GM21825 (cell line): ENCODE measurements at regions not wholly inside any gene's neighbourhood (a gene's known extent, or its start where the extent isn't known, plus 50 kb on each side); places are given as distances from the start of the nearest gene placed in this dataset.
"Not testable (repeated sequence)": the region's sequence is repeated elsewhere in the genome, so short reads cannot be mapped to it uniquely, and the experiment has no call there.

Source experiments
- ATAC-seq: cut with Tn5 transposase; IDR thresholded peaks from one replicate; pipeline ENCODE4 v1.9.1; 2021; ENCODE audit warnings: mild to moderate bottlenecking, moderate library complexity; ENCODE audit not compliant: unreplicated experiment

- ATAC-seq: no peak
Observed at GRCh38 chr5:104913841-104914281, 1351.3 kb upstream of the NUDT12 start.

- ATAC-seq: no peak
Observed at GRCh38 chr5:104909803-104910202, 1347.2 kb upstream of the NUDT12 start.

DNA sequence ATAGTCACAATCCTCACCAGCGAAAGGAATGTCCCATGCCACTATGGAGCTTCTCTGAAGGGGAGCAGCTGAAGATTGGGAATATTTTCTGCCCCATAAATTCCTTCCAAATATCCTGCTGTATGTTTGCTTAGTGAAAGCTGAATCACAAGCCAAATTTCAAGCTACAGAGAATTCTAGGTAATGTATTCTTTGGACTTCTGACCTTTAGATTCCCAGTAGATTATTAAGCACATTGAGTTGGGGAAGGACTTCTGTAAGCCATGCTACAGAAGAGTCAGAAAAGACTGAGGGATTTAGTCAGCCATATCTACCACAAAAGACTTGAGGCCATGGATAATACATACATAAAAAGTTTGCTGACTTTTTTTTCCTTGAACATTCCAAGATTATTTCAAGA, 1342.0 kb upstream of the NUDT12 start:
- no peak for ATAC-seq

DNA sequence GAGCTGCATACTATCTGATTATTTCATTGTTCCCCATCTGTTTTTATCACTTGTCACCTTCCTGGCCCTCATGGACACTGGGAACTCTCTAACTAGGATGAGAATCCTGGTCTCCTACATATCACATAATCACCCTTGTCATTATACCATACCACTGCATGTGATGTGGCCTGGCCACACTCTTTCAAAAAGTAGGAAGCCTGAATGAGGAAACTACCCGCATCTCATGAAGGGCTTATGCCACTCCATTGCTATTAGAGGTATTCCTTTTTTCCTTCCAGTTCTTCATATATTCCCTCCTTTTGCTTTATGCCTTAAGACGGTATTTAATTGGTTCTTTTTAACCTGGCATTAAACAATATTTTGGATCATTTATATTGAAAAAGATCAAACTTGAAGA, 1341.4 kb upstream of the NUDT12 start:
- ATAC-seq: no peak

GRCh38 chr5:104891596-104891995, 1329.0 kb upstream of the NUDT12 start:
- ATAC-seq: no peak

DNA sequence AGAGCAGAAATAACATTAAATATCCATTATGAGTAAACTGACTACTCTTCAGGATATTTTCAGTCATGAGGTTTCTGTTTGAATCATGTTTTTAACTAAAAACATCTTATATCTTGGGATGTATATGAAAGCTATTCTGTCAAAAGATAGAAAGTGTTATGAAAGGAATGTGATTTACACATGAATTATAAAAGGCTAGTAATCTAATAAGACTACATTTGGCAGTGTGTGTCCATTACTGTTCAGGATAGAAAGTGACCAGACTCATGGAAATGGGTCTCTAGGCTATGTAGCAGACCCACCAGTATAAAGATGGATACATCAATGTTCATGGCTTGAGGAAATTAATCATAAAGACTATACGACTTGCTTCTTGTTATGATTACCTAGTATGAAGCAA, 1328.2 kb upstream of the NUDT12 start:
- ATAC-seq: no peak

DNA sequence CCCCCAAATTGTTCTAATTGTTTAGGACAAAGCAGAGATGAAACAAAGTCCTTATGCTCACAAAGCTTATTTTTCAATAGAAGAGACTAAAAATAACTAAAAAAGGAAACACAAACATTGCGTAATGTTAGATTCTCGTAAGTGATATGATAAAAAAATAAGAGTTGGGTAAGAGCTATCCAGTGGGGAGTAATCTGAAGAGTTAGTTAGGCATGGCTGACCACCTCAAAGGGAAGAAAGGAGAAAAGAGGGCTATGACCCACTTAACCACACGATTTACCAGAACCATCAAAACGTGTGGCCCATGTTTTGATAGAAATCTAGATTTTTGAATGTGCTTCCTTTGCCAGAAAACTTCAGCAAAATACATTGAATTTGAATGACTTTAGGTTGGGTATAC, 1296.8 kb upstream of the NUDT12 start:
- no peak for ATAC-seq

DNA sequence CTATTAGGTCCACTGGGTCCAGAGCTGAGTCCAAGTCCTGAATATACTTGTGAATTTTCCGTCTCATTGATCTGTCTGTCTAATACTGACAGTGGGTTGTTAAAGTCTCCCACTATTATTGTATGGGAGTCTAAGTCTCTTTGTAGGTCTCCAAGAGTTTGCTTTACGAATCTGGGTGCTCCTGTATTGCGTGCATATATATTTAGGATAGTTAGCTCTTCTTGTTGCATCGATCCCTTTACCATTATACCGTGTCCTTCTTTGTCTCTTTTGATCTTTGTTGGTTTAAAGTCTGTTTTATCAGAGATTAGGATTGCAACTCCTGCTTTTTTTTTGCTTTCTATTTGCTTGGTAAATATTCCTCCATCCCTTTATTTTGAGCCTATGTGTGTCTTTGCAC, 1289.5 kb upstream of the NUDT12 start:
- ATAC-seq: not testable (repeated sequence)

GRCh38 chr5:104845541-104845940, 1283.0 kb upstream of the NUDT12 start:
- no peak for ATAC-seq

GRCh38 chr5:104843822-104844221, 1281.2 kb upstream of the NUDT12 start:
- no peak for ATAC-seq

DNA sequence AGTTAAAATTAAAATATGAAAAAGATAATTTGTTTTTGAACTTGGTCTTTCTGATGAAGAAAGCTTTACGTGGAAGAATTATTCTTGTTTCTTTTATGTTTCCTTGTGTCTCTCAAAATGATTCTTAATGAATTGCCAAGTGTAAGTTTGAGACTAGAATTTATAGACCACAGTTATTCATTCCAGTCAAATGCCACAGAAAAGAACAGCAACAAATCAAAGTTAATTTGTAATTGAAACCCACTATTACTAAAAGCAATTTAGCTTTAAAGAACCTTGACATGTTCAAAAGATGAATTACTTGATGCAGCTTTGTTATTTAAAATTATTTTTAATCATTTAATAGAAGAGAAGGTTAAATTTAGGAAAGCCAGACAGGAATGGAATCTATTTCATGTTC, 1277.7 kb upstream of the NUDT12 start:
- ATAC-seq: no peak

DNA sequence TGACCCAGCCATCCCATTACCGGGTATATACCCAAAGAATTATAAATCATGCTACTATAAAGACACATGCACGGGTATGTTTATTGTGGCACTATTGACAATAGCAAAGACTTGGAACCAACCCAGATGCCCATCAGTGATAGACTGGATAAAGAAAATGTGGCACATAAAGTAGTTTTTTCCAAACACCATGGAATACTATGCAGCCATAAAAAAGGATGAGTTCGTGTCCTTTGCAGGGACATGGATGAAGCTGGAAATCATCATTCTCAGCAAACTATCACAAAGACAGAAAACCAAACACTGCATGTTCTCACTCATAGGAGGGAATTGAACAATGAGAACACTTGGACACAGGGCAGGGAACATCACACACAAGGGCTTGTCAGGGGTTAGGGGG, 1268.9 kb upstream of the NUDT12 start:
- ATAC-seq: not testable (repeated sequence)

DNA sequence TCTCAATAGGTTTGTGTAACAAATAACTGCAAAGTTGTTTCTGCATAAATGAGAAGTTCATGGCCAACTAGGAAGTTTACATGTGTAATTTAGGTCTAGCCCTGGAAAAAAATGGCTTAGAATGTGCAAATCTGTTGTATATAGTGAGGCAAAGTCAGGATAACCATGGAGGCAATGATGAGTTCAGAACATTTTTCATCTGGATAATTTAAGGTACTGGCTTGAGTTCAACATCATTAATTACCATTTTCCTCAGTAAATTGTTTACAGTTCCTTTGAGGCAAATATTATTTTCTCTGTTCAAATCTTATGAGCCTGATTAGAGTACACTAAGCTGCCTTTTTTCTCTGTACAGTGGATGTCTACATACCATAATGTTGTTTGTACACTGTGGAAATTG, 1259.0 kb upstream of the NUDT12 start:
- ATAC-seq: no peak

DNA sequence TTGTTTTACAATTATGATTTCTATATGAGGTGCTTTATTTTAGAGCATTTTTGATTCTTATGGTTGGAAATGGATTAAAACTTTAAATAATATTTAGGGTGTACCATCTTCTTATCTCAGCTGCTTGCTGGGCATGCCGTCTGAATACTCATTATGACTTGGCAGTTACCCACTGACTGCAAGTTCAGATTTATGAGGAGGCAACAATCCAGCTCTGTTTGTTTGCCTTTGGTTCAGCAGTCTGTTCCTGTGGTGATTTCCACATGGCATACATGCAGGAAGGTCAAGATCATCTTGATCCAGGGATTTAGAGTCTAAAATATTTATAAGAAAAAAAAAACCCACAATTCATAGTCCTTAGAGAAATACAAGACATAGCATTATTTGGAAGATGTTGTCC, 1254.5 kb upstream of the NUDT12 start:
- ATAC-seq: no peak

- ATAC-seq: no peak
Observed at GRCh38 chr5:104815212-104815611, 1252.6 kb upstream of the NUDT12 start.

DNA sequence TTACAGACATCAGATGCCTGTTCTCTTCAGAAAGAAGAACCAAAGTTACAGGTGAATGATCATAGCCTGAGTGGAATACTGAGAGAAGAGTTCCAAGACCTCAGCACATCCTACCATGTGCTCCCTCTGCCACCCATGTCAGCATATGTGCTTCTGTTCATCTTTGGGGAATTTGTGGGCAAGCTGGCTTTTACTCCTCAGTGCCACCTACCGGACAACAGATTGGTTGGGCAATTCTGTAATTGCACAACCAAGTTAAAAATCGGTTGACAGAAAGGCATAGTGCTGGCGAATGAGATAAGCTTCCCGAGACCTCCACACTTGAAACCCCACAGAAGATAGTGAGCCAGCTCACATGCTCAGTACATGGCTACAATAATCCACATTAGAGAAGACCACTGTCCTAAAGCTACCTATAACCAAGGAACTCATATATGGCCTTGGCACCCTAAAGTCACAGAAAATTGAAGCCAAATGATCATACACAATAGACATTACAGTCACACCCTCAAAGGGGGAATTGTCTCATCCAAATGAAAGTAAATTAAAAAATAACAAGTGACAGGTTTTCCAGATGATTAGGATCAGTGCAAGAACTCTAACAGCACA, 1238.0 kb upstream of the NUDT12 start:
- ATAC-seq: no peak

DNA sequence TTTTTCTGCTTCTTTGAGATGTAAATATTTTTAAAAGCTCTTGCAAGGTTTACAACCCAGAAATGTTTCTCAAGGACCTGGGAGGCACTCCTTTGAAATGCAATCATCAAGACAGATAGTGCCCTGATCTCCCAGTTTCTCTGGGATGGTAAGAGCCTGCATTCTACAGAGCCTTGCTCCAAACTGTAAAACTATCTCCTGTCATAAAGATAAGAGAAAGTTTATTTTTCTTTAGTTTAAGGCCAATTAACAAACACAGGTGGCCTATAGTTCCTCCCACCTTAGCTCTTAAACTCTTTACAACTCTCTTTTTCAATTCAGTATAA, 1231.1 kb upstream of the NUDT12 start:
- no peak for ATAC-seq

DNA sequence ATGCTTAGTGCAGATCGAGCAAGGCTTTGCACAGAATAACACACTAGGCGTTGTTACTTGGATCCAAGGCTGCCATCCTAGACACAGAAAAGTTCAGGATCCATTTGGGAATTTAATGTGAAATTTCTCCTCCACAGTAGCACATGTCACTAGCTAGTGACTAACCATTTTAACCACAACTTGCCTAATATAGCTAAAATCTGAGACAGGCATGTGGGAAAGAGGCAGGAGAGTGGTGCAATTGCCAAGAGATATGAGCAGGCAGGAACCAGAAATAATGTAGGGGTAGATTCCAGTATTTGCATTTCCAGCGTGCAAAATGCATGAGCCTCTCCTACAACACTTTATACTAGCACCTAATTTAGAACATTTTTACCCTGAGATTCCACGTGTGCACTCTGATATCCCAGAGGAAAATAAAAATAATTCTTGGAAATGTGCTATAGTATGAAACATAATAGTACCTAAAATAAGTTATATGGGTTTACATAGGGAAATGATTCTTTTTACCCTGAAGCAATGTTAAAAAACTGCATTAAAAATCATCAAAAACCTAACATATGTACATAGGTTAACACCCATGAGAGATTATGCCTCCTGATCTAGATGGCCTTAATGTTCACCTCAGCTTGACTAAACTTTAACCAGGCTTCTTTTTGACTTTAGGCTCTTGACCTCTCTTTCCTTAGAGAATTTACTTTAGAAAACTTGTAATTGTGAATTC, 1230.6 kb upstream of the NUDT12 start:
- ATAC-seq: no peak

DNA sequence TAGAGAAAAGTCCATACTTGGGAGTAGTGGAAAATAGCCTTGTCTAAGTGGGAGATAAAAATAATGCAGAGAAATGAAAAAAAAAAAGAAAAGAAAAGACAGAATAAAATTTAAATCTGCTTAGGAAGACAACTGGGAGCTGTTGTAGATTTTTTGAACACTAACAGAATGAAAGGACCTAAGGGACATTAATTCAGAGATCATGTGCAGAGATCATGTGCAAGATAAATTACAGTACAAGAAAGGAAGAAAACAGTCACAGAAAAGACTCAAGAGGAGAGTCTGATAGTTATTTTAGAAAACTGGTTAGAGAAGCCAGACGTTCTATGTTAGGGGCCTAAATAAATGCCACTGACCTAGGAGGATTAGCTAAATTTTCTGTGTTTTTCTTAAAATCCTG, 1226.8 kb upstream of the NUDT12 start:
- no peak for ATAC-seq

DNA sequence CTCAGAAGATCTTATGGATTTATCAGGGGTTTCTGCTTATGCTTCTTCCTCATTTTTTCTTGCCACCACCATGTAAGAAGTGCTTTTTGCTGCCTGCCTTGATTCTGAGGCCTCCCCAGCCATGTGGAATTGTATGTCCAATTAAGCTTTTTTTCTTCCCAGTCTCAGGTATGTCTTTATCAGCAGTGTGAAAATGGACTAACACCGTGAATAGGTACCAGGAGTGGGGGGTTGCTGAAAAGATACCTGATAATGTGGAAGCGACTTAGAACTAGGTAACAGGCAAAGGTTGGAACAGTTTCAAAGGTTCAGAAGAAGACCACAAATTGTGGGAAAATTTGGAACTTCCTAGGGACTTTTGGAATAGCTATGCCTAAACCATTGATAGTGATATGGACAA, 1222.5 kb upstream of the NUDT12 start:
- ATAC-seq: no peak

- no peak for ATAC-seq
Observed at GRCh38 chr5:104774372-104774771, 1211.8 kb upstream of the NUDT12 start.

DNA sequence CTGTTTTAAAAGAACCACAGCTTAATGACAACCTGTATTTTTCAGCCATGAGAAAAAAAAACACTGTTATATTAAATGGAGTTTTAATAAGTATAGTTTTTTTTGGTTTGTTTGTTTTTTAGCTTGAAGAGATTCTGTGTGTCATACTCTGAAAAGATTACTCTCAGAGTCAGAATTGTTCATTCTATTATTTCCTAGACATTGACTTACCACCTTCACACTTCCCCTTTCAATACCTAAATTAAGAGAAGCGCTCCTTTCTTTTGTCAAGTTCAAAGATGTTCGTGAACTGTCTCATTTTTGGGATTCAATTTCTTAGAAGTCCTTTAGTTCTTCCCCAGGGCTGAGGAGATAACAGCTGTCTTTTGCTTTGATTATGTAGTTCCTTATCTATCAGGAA, 1201.6 kb upstream of the NUDT12 start:
- ATAC-seq: no peak

DNA sequence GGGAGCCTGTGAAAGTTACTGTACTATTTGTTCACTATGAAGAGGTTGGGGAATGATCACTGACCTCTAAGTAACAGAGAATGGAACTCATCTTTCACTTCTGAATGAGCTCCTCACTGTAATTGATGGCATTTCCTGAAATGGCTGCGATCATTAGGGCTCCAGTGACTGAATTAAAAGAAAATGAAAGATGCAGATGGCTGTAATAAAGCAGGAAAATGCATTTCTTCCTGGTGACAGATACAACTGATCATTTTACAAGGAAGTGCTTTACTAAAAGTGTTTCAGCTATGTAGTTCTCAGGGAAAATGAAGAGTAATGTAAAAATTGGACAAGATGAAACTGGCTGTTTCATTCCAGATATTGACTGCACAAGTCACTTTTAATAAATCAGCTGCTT, 1200.6 kb upstream of the NUDT12 start:
- ATAC-seq: no peak
